Endothelial cell of umbilical vein (primary cell): ENCODE measurements at regions not wholly inside any gene's neighbourhood (a gene's known extent, or its start where the extent isn't known, plus 50 kb on each side); places are given as distances from the start of the nearest gene placed in this dataset.

Experiments
- BruUV-seq: library from RNA; stranded (reverse); fragments of 400-500 nt; replicated peaks from 2 replicates; lab custom pipeline; 2021; lab: Mats Ljungman, UMichigan
- CTCF ChIA-PET: fragments of 300-600, 350-600 bp; sonication (Branson Sonifier 250); formaldehyde crosslinking; loops from one replicate; lab custom pipeline; 2021; ENCODE audit warnings: antibody characterized with exemption, inconsistent platforms; lab: Charles Lee
- POLR2A ChIA-PET: fragments of 300-600, 350-600 bp; sonication (Branson Sonifier 250); formaldehyde crosslinking; loops from one replicate; lab custom pipeline; 2021; ENCODE audit warnings: antibody characterized with exemption, inconsistent platforms; lab: Charles Lee
- DNase-seq: peaks from one replicate; pipeline ENCODE4 v3.0.0-alpha.2; 2011; ENCODE audit warnings: low read depth, low spot score
- FAIRE-seq: peaks from 2 replicates; lab custom pipeline; 2011; peaks lifted over from hg19 to GRCh38; lab: Jason Lieb, UNC
- H2AFZ ChIP-seq: 2 replicates; pipeline ENCODE4 v1.6.0; 2012; ENCODE audit warnings: low read depth, low read length, control low read depth, inconsistent platforms
- H3K27ac ChIP-seq: 2 replicates; pipeline ENCODE4 v1.5.1; 2011; ENCODE audit warnings: low read depth, mild to moderate bottlenecking, control low read depth, low read length, moderate library complexity; ENCODE audit not compliant: insufficient read depth
- H3K27me3 ChIP-seq, 2 experiments: 2 replicates each; pipeline versions ENCODE4 v1.6.0 to v1.6.1; 2011; ENCODE audit warnings: low read length in 2 of 2, mixed read lengths in 1 of 2; ENCODE audit not compliant: control insufficient read depth in 2 of 2, insufficient read depth in 2 of 2
- H3K36me3 ChIP-seq, 2 experiments: 2 replicates in 1 of 2; 3 replicates in 1 of 2; pipeline ENCODE4 v1.5.1; 2011; ENCODE audit warnings: low read length in 2 of 2, mild to moderate bottlenecking in 1 of 2, moderate library complexity in 1 of 2; ENCODE audit not compliant: control insufficient read depth in 2 of 2, insufficient read depth in 2 of 2; ENCODE audit errors: extremely low read depth in 1 of 2
- H3K4me1 ChIP-seq: 3 replicates; pipeline ENCODE4 v1.5.1; 2011; ENCODE audit warnings: mild to moderate bottlenecking, low read length; ENCODE audit not compliant: control insufficient read depth, insufficient read depth; ENCODE audit errors: extremely low read depth
- H3K4me2 ChIP-seq: 2 replicates; pipeline ENCODE4 v1.6.1; 2011; ENCODE audit warnings: low read length, control low read depth, mixed read lengths; ENCODE audit not compliant: insufficient read depth
- H3K4me3 ChIP-seq, 3 experiments: fragments of 200-600 bp in 1 of 3; sonication (generic), shearing (Covaris generic) in 1 of 3; replicated peaks in 1 of 3; 2 replicates each; pipeline ENCODE4 v1.5.1; 2011 to 2016; ENCODE audit warnings: control low read depth in 3 of 3, low read length in 3 of 3, mild to moderate bottlenecking in 2 of 3, inconsistent platforms in 1 of 3, low read depth in 1 of 3, moderate library complexity in 1 of 3; ENCODE audit not compliant: insufficient read depth in 1 of 3
- H3K79me2 ChIP-seq: 2 replicates; pipeline ENCODE4 v1.6.0; 2012; ENCODE audit warnings: low read length, inconsistent platforms; ENCODE audit not compliant: control insufficient read depth, insufficient read depth
- H3K9ac ChIP-seq: replicated peaks from 2 replicates; pipeline ENCODE3; 2011; ENCODE audit warnings: low read length, control low read depth; ENCODE audit not compliant: insufficient read depth; ENCODE audit errors: extremely low read depth
- H3K9me1 ChIP-seq: replicated peaks from 3 replicates; pipeline ENCODE4 v1.6.0; 2011; ENCODE audit warnings: mild to moderate bottlenecking, low read length; ENCODE audit not compliant: control insufficient read depth, insufficient read depth; ENCODE audit errors: extremely low read depth
- H3K9me3 ChIP-seq: replicated peaks from 2 replicates; pipeline ENCODE4 v1.5.1; 2012; ENCODE audit warnings: low read length, inconsistent platforms; ENCODE audit not compliant: control insufficient read depth, insufficient read depth
- H4K20me1 ChIP-seq: replicated peaks from 2 replicates; pipeline ENCODE3; 2011; ENCODE audit warnings: mild to moderate bottlenecking, low read length; ENCODE audit not compliant: control insufficient read depth, insufficient read depth; ENCODE audit errors: extremely low read depth
- CTCF ChIP-seq, 2 donors: IDR thresholded peaks; 1 replicate in 1 of 2; 2 replicates in 1 of 2; pipeline ENCODE4 v1.5.1; 2011; ENCODE audit warnings: low read length in 2 of 2, mild to moderate bottlenecking in 2 of 2, moderate library complexity in 2 of 2, control low read depth in 1 of 2, inconsistent platforms in 1 of 2, low read depth in 1 of 2; ENCODE audit not compliant: insufficient read depth in 1 of 2; ENCODE audit errors: extremely low read depth in 1 of 2
- EZH2 ChIP-seq: IDR thresholded peaks from 2 replicates; pipeline ENCODE4 v1.6.1; 2012; ENCODE audit warnings: borderline replicate concordance, low read depth, mild to moderate bottlenecking, moderate library complexity, low read length, inconsistent platforms; ENCODE audit not compliant: severe bottlenecking
- FOS ChIP-seq: IDR thresholded peaks from 2 replicates; pipeline ENCODE4 v1.6.1; 2011; ENCODE audit warnings: mild to moderate bottlenecking, low read length, moderate library complexity, borderline replicate concordance; ENCODE audit not compliant: insufficient read depth
- GATA2 ChIP-seq: IDR thresholded peaks from 2 replicates; pipeline ENCODE4 v1.7.0; 2011; ENCODE audit warnings: low read depth, mild to moderate bottlenecking, moderate library complexity, mixed read lengths, low read length; ENCODE audit not compliant: insufficient read length, insufficient read depth
- JUN ChIP-seq: IDR thresholded peaks from 2 replicates; pipeline ENCODE4 v1.6.1; 2011; ENCODE audit warnings: borderline replicate concordance, low read depth; ENCODE audit not compliant: insufficient read length, insufficient read depth
- MAX ChIP-seq: IDR thresholded peaks from 2 replicates; pipeline ENCODE4 v1.6.1; 2011; ENCODE audit not compliant: insufficient read depth, insufficient read length
- MYC ChIP-seq: IDR thresholded peaks from one replicate; pipeline ENCODE4 v1.6.1; 2011; ENCODE audit warnings: mild to moderate bottlenecking, low read depth, low read length
- POLR2A ChIP-seq: IDR thresholded peaks from 2 replicates; pipeline ENCODE4 v1.6.1; 2012; ENCODE audit warnings: low read depth, mild to moderate bottlenecking, control low read depth, low read length
- POLR2AphosphoS5 ChIP-seq: IDR thresholded peaks from 2 replicates; pipeline ENCODE4 v1.6.1; 2012; ENCODE audit warnings: low read depth, mild to moderate bottlenecking, control low read depth, low read length, moderate library complexity; ENCODE audit not compliant: insufficient read depth
- dilution Hi-C: fragments of 300-500 bp; cut with MboI; formaldehyde crosslinking; loops from one replicate; pipeline ENCODE4 v1.15.0; 2019; ENCODE audit warnings: low sequenced_read_pairs; ENCODE audit not compliant: extremely low pct_ligation_motif_present
- intact Hi-C: fragments of 100-400 bp; cut with micrococcal nuclease; formaldehyde crosslinking; loops from one replicate; pipeline ENCODE4 v1.10.0; 2022

- DNase-seq = no peak
- Histone ChIP-seq H3K27me3 (no peaks in the 10 kb centered on the region), H3K79me2 (no peaks in the 10 kb centered on the region), H3K9me1 (no peaks in the 10 kb centered on the region), H4K20me1 (no peaks in the 10 kb centered on the region), H3K9me3 (no peaks in the 10 kb centered on the region), H3K36me3 (no peaks in the 10 kb centered on the region), H3K4me1 (no peaks in the 10 kb centered on the region), H3K4me3 (no peak overlapping the region), H3K4me2 (no peak overlapping the region), H2AFZ (no peak overlapping the region), H3K27ac (no peak overlapping the region), H3K9ac (no peak overlapping the region)
- TF ChIP-seq MYC = no peak
- TF ChIP-seq POLR2A = no peak
- TF ChIP-seq MAX = no peak
- TF ChIP-seq GATA2 = no peak
- no peak for TF ChIP-seq FOS
- TF ChIP-seq EZH2 = no peak
- no peak for TF ChIP-seq POLR2AphosphoS5
- TF ChIP-seq CTCF (IDR thresholded peaks at IDR 0.05; ENCODE audit: extremely low read depth in 1 of 2, insufficient read depth in 1 of 2, low read depth in 1 of 2, low read length in 2 of 2) = no peak
- TF ChIP-seq JUN = no peak
- ChIA-PET CTCF (no interaction called here), POLR2A (no interaction called here)
- no TSS peak for BruUV-seq
- FAIRE-seq = no peak
- intact Hi-C loops = no loop called here
- dilution Hi-C loops = no loop called here
These were observed 711.0 kb downstream of the C4orf33 start for GRCh38 chr4:129806986-129807385.
